Stimulated activated CD4-positive, alpha-beta T cell treated with anti-CD3 and anti-CD28 coated beads, Interleukin-12 subunit alpha, Interleukin-12 subunit beta, amount 100 ng/mL, for 48 hours (primary cell): ENCODE measurements at regions not wholly inside any gene's neighbourhood (a gene's known extent, or its start where the extent isn't known, plus 50 kb on each side); places are given as distances from the start of the nearest gene placed in this dataset.

ENCODE experiments used
- DNase-seq, 3 donors: peaks; one replicate each; pipeline ENCODE4 v3.0.0-alpha.2; 2020; ENCODE audit warnings: low read depth in 2 of 3, low spot score in 1 of 3

DNA sequence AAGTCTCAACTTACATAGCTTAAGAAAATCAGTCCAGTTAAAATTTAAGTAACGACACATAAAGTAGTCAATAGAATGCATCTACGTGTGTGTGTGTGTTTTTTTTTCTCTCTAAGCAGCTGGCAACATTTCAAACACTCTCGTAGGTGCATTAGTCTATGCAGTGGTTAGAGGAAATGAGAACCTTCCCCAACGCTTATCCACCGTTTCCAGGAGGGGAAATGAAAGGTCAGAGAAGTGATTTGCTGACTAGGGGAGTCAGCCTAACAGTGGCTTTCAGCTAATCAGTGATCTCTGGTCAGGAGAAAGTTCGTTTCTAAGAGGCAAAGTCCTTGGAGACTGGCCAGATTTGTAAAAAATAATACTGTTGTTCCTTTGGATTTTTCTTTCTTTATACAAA, 806.6 kb downstream of the C6orf118 start:
- no peak for DNase-seq

GRCh38 chr6:164495882-164496495, 813.4 kb downstream of the C6orf118 start:
- DNase-seq = no peak

DNA sequence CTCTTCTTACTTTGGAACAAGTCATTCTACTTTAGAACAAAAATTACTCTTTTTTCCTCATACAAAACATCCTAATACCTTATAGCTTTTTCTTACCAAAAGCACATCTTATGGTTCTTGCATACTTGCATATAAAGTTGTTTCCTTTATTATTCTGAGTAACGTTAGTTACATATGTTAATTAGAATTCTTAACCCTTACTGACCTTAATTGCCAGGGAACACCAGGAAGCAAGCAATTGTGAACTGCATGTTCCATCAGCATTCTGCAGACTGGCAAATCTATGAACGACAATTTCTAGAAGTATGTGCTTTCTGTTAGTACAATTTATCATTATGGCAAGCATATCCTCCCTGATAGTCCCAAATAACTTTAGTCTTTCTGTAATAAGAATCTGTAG, 831.0 kb downstream of the C6orf118 start:
- no peak for DNase-seq

DNA sequence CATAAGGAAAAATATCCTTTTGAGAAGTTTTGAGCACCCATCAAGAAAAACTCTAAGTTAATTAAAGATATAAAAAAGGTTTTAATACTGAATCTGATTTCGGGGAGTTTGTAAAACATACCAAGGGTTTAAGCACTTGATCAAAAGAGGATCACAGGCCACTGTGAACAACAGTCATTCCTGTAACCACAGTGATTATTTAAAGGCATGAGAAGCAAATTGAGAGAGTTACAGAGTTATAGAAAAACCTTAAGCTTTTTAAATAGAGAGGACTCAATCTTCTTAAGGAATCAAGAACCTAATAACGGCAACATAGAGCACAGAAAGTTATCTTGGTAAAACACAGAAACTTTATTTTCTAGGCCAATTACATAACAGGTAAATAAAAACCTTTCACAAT, 831.6 kb downstream of the C6orf118 start:
- DNase-seq = no peak

DNA sequence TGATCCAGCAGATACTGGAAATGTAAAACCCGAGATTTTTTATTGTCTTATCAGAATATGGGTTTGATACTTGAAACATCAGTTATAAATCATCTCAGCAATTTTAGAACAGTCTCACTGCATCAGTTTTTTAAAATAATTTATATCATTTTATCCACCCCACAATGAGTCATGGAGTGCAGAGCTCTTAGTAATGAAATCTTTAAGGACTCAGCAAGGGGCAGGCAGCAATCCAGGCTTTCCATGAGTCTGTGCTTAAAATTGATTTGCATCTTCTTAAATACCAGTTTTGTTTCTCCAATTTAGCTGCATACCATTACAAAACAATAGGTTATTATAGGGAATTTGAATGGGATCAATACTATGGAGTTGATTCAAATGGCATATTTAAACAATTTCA, 832.3 kb downstream of the C6orf118 start:
- no peak for DNase-seq

GRCh38 chr6:164469276-164469949, 840.0 kb downstream of the C6orf118 start:
- DNase-seq = no peak

- DNase-seq = no peak
Measured at GRCh38 chr6:164455835-164456234, 853.6 kb downstream of the C6orf118 start.

DNA sequence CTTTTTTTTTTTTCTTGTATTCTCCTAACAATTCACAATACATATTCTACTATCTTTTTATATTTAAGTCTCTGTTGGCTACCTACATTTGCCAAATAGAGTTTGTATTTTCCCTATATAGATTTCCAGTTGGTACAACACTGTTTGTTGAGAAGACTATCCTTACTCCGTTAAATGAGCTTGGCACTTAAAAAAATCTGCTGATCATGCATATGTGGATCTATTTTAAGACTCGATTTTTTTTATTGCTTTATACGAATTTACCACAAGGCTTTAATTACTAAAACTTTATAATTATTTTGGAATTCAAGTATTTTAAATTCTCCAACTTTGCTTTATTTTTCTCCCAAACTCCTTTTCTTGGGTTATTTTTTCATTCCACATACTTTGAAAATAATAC, 855.6 kb downstream of the C6orf118 start:
- DNase-seq = no peak

- no peak for DNase-seq
Measured at GRCh38 chr6:164442572-164442971, 866.8 kb downstream of the C6orf118 start.

DNA sequence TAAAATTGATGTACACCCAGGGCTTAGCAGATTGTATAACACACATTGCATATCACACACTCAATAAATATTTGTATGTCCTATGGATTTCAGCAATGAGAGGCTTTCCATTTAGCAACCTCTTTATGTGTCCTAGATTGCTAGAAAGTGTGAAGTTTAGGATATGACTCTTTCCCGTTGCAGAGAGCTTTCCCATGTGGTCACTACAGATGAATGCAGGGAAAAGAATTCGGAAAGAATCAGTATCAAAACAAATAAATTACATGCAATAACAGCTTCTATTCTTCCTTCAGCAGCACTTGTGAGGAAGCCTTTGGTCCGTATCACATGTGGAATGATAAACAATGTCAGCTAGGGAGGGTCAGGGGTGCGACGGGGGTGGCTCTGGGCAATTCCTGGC, 870.1 kb downstream of the C6orf118 start:
- DNase-seq = no peak

- DNase-seq = no peak
Measured at GRCh38 chr6:164436976-164437375, 872.4 kb downstream of the C6orf118 start.

DNA sequence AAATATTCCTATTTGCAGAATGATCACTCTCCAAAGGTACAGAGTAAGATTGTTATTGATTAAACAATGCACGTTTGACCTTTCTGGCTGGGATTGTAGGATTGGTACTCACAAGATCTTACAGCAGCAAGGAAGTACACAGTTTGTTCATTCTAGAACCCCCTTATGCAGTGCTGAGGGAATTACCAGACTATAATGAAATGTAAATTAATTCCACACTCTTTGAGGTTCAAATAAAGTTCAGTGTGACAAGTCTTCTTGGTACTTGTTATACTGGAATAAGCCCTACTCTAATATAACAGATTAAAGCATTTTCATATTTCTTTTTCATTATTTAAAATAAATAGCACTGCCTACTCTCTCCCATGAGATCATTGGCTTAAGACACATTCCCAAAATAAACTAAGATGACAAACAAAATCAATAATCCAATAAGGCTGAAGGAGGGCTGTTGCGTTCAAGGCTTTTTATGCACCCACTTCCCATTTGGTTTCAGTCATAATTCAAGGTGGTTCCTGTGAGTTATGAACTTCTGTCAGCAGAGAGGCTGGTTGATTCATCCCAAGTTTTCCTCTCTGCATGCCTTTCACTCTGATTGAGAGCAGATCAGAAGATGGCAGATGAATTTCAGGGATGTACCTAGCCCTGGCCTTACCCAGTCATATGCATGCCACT, 881.5 kb downstream of the C6orf118 start:
- DNase-seq = no peak

- DNase-seq = no peak
Measured at GRCh38 chr6:164424489-164424888, 884.9 kb downstream of the C6orf118 start.

- no peak for DNase-seq
Measured at GRCh38 chr6:164419099-164419498, 890.3 kb downstream of the C6orf118 start.

DNA sequence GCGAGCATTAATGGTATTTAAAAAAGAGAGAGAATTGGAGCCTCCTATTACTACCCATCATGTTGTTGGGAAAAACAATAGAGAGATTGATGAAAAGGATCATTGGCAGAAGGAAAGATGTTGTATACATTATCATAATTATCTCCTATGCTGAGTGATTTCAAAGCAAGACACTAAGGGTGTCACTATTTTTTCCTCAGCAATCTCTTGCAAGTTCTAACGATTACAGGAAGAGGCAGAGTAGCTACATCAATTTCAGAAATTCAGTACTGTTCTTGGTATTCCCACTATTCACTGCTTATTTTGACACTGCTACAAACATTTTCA, 891.2 kb downstream of the C6orf118 start:
- no peak for DNase-seq

DNA sequence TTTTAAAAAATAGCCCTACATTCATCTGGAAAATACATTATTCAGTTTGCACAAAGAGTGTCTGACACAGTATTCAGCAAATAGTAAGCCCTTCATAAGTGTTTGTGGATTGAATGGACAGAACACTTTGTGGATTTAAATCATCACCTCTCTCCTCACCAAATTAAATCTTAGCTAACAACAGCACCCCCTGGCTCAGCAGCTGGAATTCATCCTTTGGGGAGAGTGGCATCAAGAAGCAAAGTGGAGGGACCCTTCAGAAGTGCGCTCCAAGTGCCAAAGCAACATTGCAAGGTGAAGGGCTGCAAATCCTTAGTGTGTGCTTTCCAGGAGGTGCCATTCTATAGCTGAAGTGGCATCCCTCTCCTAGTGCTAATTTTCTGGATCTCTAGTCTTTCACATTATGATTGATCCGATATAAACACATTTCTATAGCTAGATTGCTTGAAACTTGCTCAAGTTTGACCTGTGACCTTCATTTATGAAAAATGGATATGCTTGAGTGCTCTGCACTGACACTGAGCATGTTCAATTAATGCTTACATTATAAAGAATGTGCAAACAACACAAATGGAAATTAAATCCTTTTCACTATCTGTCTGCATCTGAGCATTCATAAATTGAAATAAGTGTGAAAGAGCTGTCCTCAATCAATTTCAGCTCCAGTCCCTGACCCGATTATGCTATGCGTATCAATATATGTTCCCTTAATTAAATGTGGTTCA, 891.7 kb downstream of the C6orf118 start:
- DNase-seq = no peak

GRCh38 chr6:164415832-164416563, 893.4 kb downstream of the C6orf118 start:
- no peak for DNase-seq

DNA sequence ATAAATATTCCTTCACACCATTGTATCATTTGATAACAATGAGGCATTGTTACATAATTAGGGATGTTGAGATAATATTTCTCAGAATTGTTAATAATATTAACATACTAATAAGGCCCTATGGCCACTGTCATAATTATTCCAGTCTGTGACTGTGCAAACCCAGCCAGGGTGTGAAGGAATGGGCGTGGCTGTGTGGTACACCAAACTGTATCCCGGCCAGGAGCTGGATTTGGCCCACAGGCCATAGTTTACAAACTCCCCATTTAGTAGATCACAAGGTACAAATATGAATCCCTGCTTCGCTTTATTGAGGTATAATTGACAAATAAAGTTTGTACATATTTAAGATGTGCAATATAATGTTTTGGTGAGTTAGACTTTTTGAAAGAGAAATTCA, 894.7 kb downstream of the C6orf118 start:
- no peak for DNase-seq

DNA sequence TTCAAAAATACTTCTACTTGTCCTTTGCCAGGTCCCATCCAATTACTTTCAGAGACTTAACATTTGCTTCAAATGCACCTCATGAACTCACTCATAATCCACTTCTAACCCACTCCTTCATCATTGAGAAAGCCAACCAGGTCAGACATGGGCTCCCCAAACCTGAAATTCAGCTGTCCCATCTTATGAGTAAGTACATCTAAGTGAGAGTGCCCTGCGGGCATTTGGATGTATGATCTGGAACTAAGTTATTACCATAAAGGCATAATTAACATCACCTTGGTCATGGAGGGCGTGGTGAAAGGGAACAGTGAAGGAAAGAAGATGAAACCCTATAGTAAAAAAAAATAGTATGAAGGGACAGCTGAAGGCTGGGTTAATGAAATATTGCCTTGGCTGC, 896.8 kb downstream of the C6orf118 start:
- no peak for DNase-seq

GRCh38 chr6:164410017-164410416, 899.4 kb downstream of the C6orf118 start:
- no peak for DNase-seq

- no peak for DNase-seq
Measured at GRCh38 chr6:164409309-164410009, 899.9 kb downstream of the C6orf118 start.
